ENCODE measurements at regions not wholly inside any gene's neighbourhood (a gene's known extent, or its start where the extent isn't known, plus 50 kb on each side); places are given as distances from the start of the nearest gene placed in this dataset.

- ChIA-PET POLR2A (no interaction called here), CTCF (no interaction called here)
- Mint-ChIP-seq H3K4me3 (no peak overlapping the region), H3K36me3 (ENCODE audit: low read depth) (no peaks in the 10 kb centered on the region), H3K27me3 (no peaks in the 10 kb centered on the region), H3K4me1 (ENCODE audit: low read depth) (no peaks in the 10 kb centered on the region), H3K9me3 (peaks cover 8% of the 10 kb centered on the region), H3K27ac (no peak overlapping the region)
- TF ChIP-seq CTCF (IDR thresholded peaks at IDR 0.05), result no peak
- Histone ChIP-seq H3K36me3 (ENCODE audit: insufficient read depth, low read length) (no peaks in the 10 kb centered on the region), H3K4me3 (ENCODE audit: low read length) (no peak overlapping the region), H3K9me3 (ENCODE audit: control insufficient read depth in 1 of 2, insufficient read depth in 1 of 2, low read length in 2 of 2) (no peaks in the 10 kb centered on the region), H3K27me3 (ENCODE audit: control insufficient read depth in 1 of 2, insufficient read depth in 2 of 2, low read length in 2 of 2) (no peaks in the 10 kb centered on the region), H3K4me1 (ENCODE audit: insufficient read depth, low read length) (no peaks in the 10 kb centered on the region), H3K27ac (ENCODE audit: low read depth in 1 of 2, low read length in 2 of 2) (no peak overlapping the region)
- intact Hi-C loops (cut with DNase I, micrococcal nuclease), result loop anchor here in 1 of 2 experiments (10.0 kb wide), 1 partner anchor 65 kb away; no protein-coding TSS in a partner anchor
- DNase-seq, result no peak
- ATAC-seq (ENCODE audit: poor library complexity), result no peak
These were observed 935.0 kb downstream of the SQOR start for GRCh38 chr15:46569781-46570180.

GRCh38 chr15:46576646-46577395 is 942.0 kb downstream of the SQOR start:
- ChIA-PET POLR2A (no interaction called here), CTCF (no interaction called here)
- Mint-ChIP-seq H3K27me3 (no peaks in the 10 kb centered on the region), H3K4me3 (no peak overlapping the region), H3K36me3 (ENCODE audit: low read depth) (no peaks in the 10 kb centered on the region), H3K4me1 (ENCODE audit: low read depth) (no peaks in the 10 kb centered on the region), H3K9me3 (peaks cover 10% of the 10 kb centered on the region), H3K27ac (no peak overlapping the region)
- no peaks in the 10 kb centered on the region for H3K27me3 ChIP-seq (ENCODE audit: control insufficient read depth in 1 of 2, insufficient read depth in 2 of 2, low read length in 2 of 2)
- no peak for TF ChIP-seq CTCF (IDR thresholded peaks at IDR 0.05)
- intact Hi-C loops (cut with DNase I, micrococcal nuclease), result no loop called here
- H3K4me3 ChIP-seq (ENCODE audit: low read length), result no peak overlapping the region
- DNase-seq (no peak), ATAC-seq (ENCODE audit: poor library complexity) (no peak)
- no peaks in the 10 kb centered on the region for H3K36me3 ChIP-seq (ENCODE audit: insufficient read depth, low read length)
- no peak overlapping the region for H3K27ac ChIP-seq (ENCODE audit: low read depth in 1 of 2, low read length in 2 of 2)
- H3K9me3 ChIP-seq (ENCODE audit: control insufficient read depth in 1 of 2, insufficient read depth in 1 of 2, low read length in 2 of 2), result no peaks in the 10 kb centered on the region
- no peaks in the 10 kb centered on the region for H3K4me1 ChIP-seq (ENCODE audit: insufficient read depth, low read length)

GRCh38 chr15:46577767-46578166 is 942.9 kb downstream of the SQOR start:
- intact Hi-C loops (cut with DNase I, micrococcal nuclease), result no loop called here
- Histone ChIP-seq H3K27ac (ENCODE audit: low read depth in 1 of 2, low read length in 2 of 2) (no peak overlapping the region), H3K4me3 (ENCODE audit: low read length) (no peak overlapping the region), H3K4me1 (ENCODE audit: insufficient read depth, low read length) (no peaks in the 10 kb centered on the region), H3K36me3 (ENCODE audit: insufficient read depth, low read length) (no peaks in the 10 kb centered on the region), H3K9me3 (ENCODE audit: control insufficient read depth in 1 of 2, insufficient read depth in 1 of 2, low read length in 2 of 2) (no peaks in the 10 kb centered on the region), H3K27me3 (ENCODE audit: control insufficient read depth in 1 of 2, insufficient read depth in 2 of 2, low read length in 2 of 2) (no peaks in the 10 kb centered on the region)
- Mint-ChIP-seq H3K4me3 (no peak overlapping the region), H3K36me3 (ENCODE audit: low read depth) (no peaks in the 10 kb centered on the region), H3K9me3 (peaks cover 5% of the 10 kb centered on the region), H3K4me1 (ENCODE audit: low read depth) (no peaks in the 10 kb centered on the region), H3K27me3 (no peaks in the 10 kb centered on the region), H3K27ac (no peak overlapping the region)
- TF ChIP-seq CTCF (IDR thresholded peaks at IDR 0.05), result no peak
- ChIA-PET POLR2A (no interaction called here), CTCF (no interaction called here)
- ATAC-seq (ENCODE audit: poor library complexity) (no peak), DNase-seq (no peak)

All from CD4-positive, alpha-beta T cell (primary cell).